NCI-H82 (cell line): ENCODE measurements at regions not wholly inside any gene's neighbourhood (a gene's known extent, or its start where the extent isn't known, plus 50 kb on each side); places are given as distances from the start of the nearest gene placed in this dataset.

Experiments
- DNase-seq: peaks from one replicate; lab custom pipeline; 2025; lab: John Stamatoyannopoulos, UW

DNA sequence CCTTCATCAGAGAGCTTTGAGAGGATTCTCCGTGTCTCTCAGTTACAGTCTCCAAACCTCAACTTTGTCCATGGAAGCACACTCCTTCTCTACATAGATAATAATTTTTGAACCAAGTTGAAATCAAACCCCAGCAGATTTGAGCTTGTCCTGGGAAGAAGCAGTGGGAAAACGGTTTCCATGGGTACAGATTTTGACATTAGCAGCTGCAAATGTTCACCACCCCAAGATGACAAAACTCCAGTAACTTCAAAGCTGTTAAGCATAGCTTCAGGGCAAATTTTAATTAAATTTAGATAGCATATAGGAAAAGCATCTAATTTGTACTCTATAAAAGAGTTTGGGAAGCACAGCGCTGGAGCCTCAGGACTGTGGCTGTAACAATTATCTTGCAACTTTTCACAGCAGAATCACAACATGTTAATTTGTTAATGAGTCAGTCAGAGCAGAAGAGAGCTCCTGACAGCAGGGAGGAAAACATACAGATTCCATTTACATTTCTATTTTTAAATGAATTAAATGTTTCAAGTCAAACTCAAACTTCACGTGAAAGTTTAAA, 240.7 kb downstream of the BMP7 start:
- no peak for DNase-seq

DNA sequence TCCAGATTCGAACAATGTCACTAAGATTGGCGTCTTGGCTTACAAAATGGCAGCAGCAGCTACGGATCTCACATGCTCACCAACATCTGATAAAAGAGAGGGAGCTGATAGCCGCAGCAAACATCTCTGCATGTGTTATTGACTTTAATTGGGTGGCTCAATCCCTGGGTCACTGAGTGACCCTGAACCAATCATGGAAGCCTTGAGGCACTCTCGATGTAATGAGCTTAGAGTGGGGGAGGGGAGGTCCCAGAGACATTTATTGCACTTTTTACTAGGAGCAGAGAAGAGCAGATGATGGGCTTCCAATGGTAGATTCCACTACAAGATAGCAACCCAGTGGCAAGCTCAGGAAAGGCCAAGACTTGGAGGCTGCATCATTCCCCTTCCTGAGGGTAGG, 238.7 kb downstream of the BMP7 start:
- peak; percentile 47 for DNase-seq

DNA sequence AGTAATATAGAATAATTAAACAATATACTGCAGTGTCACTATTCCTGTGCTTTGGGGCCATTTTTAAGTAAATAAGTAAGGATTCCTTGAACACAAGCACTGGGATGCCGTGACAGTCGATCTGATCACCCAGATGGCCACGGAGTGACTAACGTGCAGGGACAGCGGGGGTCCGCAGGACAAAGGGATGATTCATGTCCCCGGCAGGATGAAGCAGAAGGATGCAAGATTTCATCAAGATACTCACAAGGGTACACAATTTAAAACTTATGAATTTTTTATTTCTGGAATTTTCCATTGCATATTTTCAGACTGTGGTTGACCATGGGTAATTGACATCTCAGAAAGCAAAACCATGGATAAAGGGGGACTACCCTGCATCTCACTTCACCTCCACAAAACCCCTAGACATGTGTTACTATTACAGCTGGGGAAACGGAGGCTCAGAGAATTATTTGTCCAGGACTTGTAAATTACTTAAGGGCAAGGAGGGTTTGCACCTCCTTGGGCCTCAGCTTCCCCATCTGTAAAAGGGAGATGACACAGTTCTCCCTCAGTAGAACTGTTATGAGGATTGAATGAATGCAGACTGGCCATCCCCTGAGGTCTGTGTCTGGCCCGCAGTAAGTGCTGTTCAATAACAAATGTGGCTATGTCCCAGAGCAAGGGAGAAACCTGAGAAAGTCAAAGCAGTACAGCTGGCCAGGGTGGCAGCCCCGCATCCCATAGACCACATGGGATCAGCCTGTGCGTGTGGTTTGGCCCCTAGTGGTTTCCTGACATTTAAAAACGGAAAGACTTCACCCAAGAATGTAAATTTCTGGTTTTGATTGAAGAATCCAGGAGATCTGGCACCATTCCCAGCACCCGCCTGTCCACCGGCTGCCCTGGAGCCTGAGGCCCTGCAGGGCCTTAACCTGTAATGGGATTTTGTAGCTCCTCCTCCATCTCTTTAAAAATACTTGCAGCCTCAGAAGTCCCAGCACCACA, 235.5 kb downstream of the BMP7 start:
- peak; percentile 78 for DNase-seq

DNA sequence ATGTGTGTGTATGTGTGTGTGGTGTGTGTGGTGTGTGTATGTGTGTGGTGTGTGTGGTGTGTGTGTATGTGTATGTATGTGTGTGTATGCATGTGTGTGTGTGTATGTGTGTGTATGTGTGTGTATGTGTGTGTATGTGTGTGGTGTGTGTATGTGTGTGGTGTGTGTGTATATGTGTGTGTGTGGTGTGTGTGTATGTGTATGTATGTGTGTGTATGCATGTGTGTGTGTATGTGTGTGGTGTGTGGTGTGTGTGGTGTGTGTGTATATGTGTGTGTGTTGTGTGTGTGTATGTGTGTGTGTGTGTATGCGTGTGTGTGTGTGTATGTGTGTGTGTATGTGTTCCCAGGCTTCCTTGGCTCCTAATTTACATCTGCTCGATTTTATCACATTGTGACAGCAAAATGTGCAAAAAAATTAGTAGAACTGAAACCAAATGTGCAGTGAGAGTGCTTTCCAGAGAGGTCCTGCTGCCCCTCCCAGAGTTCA, 234.5 kb downstream of the BMP7 start:
- DNase-seq, result no peak

DNA sequence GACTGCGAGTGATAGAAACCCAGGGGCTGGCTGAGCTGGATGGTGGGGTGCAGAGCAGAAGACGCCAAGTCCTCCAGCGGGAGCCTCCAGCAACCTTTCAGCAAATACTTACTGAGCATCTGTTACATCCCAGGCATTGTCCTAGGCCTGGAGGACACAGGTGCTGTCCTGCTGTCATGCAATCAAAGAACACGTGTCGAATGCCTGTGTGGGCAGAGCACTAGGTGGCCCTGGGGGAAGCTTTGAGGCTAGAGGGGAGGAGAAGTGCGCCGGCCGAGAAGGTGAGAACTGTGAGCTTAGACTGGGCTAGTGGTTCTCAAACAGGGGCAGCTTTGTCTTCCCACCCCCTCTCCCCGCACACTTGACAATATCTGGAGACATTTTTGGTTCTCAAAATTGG, 233.6 kb downstream of the BMP7 start:
- DNase-seq, result no peak

DNA sequence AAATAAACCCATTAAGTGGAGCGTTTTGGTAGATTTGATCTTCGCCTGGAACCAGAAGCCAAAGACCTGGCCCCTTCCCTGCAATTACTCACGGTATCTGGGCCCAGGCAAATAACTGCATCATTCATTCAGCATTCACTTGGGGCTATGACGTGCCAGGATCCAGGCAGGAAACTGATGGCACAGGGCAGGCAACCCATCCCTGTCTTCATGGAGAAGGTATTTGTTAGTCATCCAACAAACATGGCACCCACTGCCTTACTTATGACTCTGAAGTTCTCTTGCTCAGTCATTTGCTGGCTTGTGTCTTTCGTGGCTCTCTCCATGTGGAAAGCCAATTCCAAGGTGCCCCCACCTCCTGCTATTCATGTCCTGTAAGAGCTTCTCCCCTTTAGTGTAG, 232.4 kb downstream of the BMP7 start:
- no peak for DNase-seq

DNA sequence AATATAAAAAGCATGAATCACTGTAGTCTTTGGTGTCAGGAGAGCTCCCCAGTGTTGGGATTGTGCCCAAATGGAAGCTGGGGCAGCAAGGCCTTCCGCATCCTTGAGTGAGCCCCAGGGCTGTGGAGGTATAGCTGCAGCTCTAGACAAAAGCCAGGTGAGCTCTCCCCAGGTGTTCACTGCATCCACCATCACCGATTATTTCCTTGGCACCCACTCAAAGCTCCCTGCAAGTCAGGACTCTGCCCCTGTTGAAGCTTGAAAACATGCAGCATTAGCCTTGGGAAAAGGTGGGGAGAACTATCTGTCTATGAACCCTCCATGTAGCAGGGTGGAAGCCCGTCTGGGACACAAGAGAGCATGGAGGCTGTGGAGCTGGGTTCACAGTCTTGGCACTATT, 228.8 kb downstream of the BMP7 start:
- DNase-seq, result no peak

DNA sequence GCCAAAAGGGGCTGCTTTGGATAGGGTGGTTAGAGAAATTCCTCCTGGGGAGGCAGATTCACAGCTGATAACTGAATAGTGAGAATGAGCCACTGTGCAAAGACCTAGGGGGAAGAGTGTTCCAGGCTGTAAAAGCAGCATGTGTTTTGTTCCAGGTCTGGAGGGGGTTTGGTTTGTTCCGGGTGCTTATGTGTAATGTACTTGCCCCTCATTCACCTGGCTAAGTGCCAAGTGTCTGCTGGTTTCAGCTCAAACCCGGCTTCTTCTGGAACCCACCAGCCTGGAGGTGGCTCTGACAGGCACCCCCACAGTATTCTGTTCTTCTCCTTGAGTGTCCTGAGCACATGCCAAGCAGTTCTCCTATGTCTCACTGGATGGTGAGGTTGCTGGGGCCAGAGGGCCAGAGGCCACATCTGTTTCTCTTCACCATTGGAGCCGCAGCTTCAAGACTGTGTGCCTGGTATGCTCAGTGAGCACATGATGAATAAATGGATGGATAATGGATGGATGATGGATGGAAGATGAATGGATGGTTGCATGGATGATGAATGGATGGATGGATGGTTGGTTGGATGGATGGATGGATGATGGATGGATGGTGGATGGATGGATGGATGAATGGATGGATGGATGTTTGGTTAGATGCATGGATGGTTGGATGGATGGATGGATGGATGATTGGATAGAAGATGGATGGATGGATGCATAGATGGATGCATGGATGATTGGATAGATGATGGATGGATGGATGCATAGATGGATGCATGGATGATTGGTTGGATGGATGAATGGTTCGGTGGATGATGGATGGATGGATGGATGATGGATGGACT, 227.6 kb downstream of the BMP7 start:
- no peak for DNase-seq

DNA sequence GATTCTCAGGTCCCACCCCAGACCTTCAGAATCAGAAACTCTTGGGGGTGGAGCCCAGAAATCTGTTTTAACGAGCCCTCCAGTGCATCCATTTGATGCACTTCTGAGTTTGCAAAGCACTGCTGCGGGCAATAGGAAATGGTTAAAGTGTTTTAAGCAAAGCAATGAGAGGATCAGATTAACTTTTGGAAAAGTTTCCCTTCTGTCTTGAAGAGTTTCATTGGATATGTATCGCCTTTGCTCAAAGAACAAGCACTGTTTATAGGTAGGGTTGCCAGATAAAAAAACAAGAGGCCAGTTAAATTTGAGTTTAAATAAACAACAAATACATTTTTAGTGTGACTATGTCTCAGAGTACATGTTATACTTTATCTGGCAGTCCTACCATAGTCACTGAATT, 226.0 kb downstream of the BMP7 start:
- no peak for DNase-seq

DNA sequence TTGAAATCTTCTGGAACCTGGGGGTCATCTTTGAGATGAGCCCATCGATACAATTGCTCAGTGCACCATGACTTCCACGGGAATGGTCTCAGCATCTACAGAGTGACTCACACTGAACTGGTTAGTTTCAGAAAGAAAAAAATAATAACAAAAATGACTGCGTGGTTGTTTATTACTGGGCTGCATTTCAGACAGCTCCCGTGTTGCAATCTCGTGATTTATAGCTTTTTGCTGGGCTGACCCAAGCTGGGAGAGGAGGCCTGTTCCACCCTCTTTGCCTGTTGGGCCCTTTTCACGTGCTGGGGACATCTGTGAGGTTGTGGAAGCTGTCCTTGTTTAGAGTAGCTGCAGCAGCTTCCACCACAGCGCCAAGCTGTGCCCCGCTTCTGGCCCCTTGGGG, 225.5 kb downstream of the BMP7 start:
- DNase-seq, result no peak

DNA sequence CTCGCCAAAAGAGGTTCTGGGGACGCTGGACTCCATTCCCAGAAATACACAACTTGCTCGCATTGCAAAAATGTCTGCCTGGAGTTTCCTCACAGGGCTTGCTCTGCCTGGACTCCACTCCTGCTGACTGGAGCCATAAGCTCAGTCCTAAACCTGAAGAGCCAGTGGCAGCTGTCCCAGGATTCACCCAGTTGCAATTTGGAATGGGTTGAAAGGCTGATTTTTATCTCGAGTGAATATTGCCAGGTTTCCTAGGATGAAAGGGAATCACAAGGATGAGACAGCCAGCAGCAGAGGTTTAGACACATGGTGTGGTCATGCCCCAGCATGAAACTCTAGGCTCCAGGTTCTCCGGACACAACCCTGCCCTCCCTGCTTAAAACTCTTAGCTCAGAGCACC, 223.3 kb downstream of the BMP7 start:
- no peak for DNase-seq

DNA sequence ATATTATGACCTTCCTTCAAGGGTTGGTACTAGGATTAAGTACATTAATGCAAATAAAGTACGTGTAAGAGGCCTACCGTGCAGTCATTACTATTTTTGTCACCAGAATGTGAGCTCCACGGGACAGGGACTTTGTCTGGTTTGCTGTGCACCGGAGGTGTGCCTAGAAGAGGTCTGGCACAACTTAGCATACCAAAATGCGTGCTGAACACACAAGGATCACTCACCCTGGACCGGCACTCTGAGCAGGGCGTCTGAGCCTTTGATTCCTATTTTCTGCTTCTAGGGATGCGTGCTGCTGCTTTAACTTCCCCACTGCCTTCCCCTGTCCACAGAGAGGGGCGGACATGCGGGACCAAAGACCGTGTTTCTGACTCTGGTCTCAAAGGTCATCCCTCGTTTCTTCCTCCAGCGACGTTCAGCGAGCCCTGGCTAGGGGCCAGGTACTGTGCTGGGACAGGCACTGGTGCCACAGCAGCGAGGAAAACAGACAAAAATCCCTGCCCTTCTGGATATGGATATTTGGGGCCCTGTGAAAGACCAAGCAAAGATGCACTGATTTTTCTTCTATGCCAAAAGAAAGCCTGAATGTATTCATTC, 222.7 kb downstream of the BMP7 start:
- DNase-seq, result no peak

DNA sequence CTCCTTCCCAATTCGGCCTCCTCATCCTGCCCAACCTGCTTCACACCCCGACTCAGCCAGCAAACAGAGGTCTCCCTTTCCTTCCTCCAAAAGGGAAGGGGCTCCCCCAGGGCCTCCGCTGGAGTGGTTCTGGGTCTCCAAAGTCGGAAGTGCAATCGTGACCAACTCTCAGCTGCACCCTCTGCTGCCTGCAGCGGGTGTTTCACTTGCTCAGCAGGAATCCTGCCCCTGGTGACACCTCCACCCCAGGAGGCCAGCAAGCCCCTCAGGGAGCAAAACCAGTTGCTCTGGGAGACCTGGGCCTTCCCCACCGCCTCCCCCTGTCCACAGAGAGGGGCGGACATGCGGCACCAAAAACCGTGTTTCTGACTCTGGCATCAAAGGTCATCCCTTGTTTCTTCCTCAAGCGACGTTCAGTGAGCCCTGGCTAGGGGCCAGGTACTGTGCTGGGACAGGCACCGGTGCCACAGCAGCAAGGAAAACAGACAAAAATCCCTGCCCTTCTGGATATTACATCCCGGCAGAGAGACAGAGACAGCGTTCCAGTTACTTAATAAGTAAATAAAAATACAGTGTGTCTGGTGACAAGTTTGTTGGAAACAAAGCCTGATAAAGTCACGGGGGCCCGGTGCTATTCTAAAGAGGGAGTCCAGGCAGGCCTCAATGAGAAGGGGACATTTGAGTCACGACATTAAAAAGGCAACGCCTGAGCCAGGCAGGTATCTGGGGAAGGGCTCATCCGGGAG, 219.0 kb downstream of the BMP7 start:
- DNase-seq, result peak; percentile 23

DNA sequence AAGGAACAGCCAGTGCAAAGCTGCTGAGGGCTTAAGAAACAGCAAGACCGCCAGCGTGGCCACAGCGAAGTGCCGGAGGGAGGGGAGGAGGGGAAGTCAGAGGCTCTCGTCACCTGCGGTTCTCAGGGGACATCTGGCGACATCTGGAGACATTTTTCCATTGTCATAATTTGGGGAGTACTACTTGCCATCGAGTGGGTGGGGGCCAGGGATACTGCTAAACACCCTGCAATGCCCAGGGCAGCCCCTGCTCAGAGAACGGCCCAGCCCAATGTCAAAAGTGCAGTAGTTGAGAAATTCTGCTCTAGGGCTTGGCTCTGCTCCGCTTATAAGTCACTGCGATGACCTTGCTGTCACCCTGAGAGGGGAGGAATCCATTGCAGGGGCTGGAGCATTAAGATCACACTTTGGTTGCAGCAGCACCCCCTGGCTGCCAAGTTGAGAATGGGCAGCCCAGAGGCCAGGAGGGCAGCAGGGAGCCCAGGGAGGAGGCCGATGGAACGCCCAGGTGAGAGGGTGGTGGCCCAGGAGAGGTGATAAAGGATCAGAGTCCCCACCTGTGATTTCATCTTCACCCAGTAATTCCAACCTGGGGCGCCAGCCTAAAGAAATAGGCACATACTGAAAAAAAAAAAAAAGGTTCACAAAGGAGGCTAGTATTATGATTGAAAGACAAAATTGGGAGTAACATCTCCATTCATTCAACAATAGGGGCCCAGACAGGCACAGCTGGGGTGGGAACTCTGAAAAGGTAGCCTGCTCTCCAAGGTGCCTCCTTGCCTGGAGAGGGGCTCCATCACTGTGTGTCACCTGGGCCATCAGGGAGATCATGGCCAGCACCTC, 218.2 kb downstream of the BMP7 start:
- peak; percentile 66 for DNase-seq

DNA sequence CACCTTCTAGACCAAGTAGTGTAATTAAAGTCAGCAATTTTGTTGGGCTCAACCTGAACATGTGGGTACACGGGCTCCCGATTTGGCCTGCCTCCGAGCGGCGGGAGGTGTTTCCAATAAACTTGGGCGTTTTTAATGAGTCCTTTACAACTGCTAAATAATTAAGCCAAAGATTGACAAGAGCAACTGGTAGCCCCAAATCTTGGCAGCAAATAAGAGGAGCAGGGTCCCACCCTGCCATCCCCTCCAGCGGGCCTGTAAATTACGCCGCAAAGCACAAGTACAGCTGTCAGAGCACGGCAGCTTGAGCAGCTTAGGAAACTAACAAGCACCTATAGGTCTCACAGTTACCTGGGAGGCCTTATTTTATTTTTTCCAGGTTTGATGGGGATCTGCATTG, 217.1 kb downstream of the BMP7 start:
- no peak for DNase-seq

DNA sequence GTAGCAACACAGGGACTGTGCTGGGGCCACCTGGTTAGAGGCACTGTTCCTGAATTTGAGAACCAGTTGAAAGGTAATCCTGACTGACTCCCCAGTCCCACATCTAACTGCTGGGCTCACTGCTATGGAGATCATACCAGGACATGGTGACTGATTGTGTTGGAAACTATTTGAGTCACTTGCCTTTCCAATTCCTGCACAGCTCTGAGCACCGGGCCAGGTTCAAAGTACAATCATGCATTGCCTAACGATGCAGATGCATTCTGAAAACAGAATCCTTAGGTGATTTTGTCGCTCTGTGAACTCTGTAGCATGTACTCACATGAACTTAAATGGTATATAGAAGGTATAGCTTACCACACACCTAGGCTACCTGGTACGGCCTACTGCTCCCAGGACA, 215.3 kb downstream of the BMP7 start:
- no peak for DNase-seq

DNA sequence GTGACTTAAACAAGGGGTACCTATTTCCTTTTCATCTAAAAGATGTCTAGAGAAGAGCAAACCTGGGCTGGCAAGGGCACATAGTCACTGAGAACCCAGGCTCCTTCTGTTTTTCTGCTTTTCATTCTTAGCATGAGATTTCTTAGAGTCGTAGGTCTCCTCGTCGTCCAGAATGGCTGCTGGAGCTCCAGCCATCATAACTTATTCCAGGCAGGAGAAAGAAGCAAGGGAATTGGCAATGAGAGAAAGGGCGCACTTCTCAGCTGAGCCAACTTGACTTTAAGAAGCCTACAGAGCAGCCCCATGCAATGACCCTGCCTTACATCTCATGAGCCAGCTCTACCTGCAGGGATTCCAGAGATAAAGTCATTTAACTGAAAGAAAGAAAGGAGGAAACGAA, 213.4 kb downstream of the BMP7 start:
- DNase-seq, result no peak

DNA sequence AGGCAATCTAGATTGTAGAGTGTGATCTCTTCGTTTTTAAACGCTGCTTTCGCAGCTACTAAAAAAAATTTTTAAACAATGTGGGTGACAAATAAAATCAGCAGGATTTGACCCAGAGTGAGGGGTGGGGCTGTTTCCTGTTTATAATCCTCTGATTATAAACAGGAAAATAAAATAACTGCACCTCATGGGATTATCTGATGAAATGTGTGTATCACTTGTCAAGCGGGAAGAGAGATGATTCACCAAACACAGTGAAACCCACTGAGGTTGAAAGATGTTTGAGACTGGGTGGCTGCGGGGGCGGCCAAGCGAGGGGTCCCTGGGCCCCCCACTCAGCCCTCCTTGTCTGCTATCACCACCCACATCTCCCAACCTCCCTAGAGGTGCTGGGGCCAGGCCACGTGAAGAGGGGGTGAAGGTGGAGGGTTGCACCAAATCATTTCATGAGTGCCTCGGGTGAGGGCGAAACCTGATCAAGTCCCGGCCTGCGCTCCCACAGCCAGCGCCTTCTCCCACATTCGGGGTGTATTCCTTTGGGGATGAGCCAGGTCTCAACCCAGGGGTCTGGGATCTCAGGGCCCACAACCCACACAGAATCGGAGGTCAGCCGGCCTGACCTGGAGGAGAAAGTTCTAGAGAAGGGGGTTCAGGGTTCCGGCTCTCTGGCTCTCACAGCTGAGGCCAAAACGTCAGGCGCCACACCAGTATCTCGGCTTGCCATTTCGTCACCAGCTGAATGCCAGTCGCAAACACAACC, 212.5 kb downstream of the BMP7 start:
- DNase-seq, result no peak

DNA sequence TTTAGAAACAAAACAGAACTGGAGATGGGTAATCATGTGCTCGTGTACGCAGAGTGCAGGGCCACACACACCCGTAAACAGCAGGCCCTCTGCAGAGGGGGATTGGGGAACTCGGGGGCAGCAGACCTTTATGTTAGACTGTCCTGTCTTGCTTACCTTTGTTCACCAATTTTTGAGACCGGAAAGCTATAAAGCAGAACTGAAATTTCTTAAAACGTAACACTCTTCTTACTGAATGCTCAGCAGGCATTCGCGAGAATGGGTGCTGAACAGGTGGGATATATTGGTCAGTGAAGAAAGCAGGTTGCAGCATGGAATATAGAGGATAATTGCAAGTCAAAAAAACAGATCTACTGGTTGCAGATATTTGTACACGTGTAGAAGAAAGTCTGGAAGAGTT, 211.1 kb downstream of the BMP7 start:
- no peak for DNase-seq

DNA sequence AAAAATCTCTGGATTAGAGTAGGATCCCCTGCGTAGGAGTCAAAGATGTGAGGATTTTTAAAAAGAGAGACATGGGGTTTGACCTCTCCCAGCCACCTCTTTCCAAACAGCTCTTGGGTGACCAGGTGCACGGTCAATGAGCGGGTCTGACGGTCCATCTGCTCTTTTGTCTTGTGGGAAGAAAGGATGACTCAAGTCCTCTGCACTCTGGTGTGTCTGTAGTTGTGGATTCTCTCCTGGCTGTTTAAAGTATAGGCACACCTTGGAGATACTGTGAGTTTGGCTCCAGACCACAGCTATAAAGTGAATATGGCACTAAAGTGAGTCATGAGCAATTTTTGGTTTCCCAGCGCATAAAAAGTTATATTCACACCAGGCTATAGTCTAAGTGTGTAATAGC, 209.8 kb downstream of the BMP7 start:
- DNase-seq, result no peak
